ENCODE measurements at regions not wholly inside any gene's neighbourhood (a gene's known extent, or its start where the extent isn't known, plus 50 kb on each side); places are given as distances from the start of the nearest gene placed in this dataset.

- Histone ChIP-seq H3K36me3 (no peaks in the 10 kb centered on the region), H3K9me3 (no peaks in the 10 kb centered on the region), H3K4me1 (no peaks in the 10 kb centered on the region), H3K27me3 (no peaks in the 10 kb centered on the region), H3K27ac (no peak overlapping the region), H3K4me3 (no peak overlapping the region)
- intact Hi-C loops (cut with DNase I; ENCODE audit: low total_unique reads) = no loop called here
- no peak for TF ChIP-seq CTCF (IDR thresholded peaks at IDR 0.05)
- no peak for DNase-seq
Measured at GRCh38 chr3:22208844-22209243, 457.8 kb upstream of the ZNF385D start.

DNA sequence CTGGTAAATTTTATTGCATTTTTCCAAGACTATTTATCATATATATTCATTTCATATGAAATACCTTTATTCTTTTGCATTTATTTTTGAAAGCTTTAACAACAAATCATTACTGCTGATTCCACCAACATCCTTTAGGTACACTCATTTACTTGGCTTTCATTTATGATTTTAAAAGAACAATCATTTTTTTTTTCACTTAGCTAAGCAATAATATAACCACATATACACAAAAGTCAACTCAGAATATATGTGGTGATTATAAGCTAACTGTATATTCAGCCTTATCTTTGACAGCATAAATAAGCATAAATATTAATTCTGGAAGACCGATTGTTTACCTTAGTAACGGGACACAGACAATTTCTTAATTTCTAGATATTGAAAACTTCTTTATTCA lies 458.6 kb upstream of the ZNF385D start:
- no peaks in the 10 kb centered on the region for H3K9me3 ChIP-seq
- H3K27ac ChIP-seq = no peak overlapping the region
- no peak for TF ChIP-seq CTCF (IDR thresholded peaks at IDR 0.05)
- TF ChIP-seq POLR2A (IDR thresholded peaks at IDR 0.05) = no peak
- no peaks in the 10 kb centered on the region for H3K27me3 ChIP-seq
- intact Hi-C loops (cut with DNase I; ENCODE audit: low total_unique reads) = no loop called here
- no peaks in the 10 kb centered on the region for H3K4me1 ChIP-seq
- H3K36me3 ChIP-seq = no peaks in the 10 kb centered on the region
- no peak for DNase-seq
- H3K4me3 ChIP-seq = no peak overlapping the region

GRCh38 chr3:22210693-22211092 lies 459.7 kb upstream of the ZNF385D start:
- no peak overlapping the region for H3K27ac ChIP-seq
- H3K4me1 ChIP-seq = no peaks in the 10 kb centered on the region
- H3K4me3 ChIP-seq = no peak overlapping the region
- DNase-seq = no peak
- intact Hi-C loops (cut with DNase I; ENCODE audit: low total_unique reads) = no loop called here
- H3K36me3 ChIP-seq = no peaks in the 10 kb centered on the region
- TF ChIP-seq POLR2A (IDR thresholded peaks at IDR 0.05) (no peak), CTCF (IDR thresholded peaks at IDR 0.05) (no peak)
- H3K9me3 ChIP-seq = no peaks in the 10 kb centered on the region
- no peaks in the 10 kb centered on the region for H3K27me3 ChIP-seq

DNA sequence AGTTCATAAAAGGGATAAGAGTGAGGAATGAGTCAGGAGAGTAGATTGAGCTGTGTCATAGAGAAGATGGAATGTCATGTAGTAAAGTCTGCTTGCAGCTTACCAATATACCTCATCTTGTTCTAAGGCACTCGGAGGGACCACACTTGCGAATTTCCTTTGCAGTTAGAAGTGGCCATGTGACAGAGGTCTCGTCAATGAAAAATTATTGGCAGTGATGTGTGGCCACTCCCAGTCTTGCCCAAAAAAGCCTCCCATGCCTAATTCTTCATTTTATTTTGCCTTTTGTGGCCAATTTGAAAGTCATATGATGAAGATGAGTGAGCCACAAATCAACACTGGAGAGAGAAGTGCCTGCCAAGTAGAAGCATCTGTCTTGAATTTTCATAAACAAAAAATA lies 465.6 kb upstream of the ZNF385D start:
- DNase-seq = no peak
- TF ChIP-seq POLR2A (IDR thresholded peaks at IDR 0.05) (no peak), CTCF (IDR thresholded peaks at IDR 0.05) (no peak)
- Histone ChIP-seq H3K27ac (no peak overlapping the region), H3K36me3 (no peaks in the 10 kb centered on the region), H3K9me3 (no peaks in the 10 kb centered on the region), H3K4me3 (no peak overlapping the region), H3K4me1 (no peaks in the 10 kb centered on the region), H3K27me3 (no peaks in the 10 kb centered on the region)
- intact Hi-C loops (cut with DNase I; ENCODE audit: low total_unique reads) = no loop called here

GRCh38 chr3:22225161-22225560 lies 474.2 kb upstream of the ZNF385D start:
- no peak for DNase-seq
- intact Hi-C loops (cut with DNase I; ENCODE audit: low total_unique reads) = no loop called here
- Histone ChIP-seq H3K27me3 (no peaks in the 10 kb centered on the region), H3K4me3 (no peak overlapping the region), H3K27ac (no peak overlapping the region), H3K36me3 (no peaks in the 10 kb centered on the region), H3K9me3 (no peaks in the 10 kb centered on the region), H3K4me1 (no peaks in the 10 kb centered on the region)
- TF ChIP-seq POLR2A (IDR thresholded peaks at IDR 0.05) (no peak), CTCF (IDR thresholded peaks at IDR 0.05) (no peak)
